NCI-H510A (cell line): ENCODE measurements at regions not wholly inside any gene's neighbourhood (a gene's known extent, or its start where the extent isn't known, plus 50 kb on each side); places are given as distances from the start of the nearest gene placed in this dataset.
"Not testable (repeated sequence)": the region's sequence is repeated elsewhere in the genome, so short reads cannot be mapped to it uniquely, and the experiment has no call there.

Experiments
- DNase-seq: peaks from one replicate; lab custom pipeline; 2025; lab: John Stamatoyannopoulos, UW

- DNase-seq: no peak
Observed at GRCh38 chr2:195537811-195538210, 119.2 kb upstream of the SLC39A10 start.

- DNase-seq: no peak
Observed at GRCh38 chr2:195536906-195537305, 120.1 kb upstream of the SLC39A10 start.

DNA sequence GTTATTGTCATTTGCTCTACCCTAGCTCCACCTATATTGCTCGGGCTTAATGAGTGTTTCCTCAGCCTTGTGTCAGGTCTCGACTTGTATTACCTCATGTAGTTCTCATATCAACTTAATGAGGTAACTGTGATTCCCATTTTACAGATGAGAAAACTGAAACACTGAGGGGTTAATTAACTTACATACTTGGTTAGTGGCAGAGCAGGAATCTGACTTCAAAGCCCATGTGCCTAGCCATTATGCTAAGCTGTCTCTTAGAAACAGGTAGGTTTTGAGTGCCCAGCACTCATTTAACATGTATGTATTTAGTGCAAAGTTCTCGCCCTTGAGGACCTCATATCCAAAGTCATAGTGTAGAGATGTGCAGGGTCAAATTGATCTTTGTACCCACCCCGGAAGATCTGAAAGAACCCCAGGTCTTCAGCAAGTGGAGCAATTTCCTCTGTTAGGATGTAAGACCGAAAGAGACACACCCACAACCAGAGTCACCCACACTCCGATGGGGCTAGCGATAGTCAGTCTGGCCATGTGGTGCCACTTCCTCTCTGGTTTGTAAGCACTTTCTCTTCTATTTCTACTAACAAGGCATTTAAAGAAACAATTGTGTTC, 121.0 kb upstream of the SLC39A10 start:
- no peak for DNase-seq

DNA sequence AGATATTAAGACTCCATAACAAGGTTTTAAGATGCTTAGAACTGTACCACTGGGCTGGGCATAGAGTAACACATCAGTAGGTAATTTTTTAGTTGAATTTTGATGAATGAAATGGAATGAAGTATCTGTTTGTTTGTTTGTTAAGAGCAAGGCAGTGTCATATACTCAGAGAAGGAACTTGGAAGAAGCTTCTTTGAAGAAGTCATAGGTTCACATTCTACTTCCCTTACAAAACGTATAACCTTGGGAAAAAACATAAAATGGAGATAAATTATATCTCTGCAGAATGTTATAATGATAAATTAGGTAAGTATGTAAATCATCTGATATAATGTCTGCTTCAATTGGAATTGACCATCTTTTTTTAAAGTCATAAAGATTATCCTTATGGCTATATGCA, 122.1 kb upstream of the SLC39A10 start:
- no peak for DNase-seq

GRCh38 chr2:195533771-195534642, 123.0 kb upstream of the SLC39A10 start:
- DNase-seq: no peak

- no peak for DNase-seq
Observed at GRCh38 chr2:195532628-195533271, 124.3 kb upstream of the SLC39A10 start.

DNA sequence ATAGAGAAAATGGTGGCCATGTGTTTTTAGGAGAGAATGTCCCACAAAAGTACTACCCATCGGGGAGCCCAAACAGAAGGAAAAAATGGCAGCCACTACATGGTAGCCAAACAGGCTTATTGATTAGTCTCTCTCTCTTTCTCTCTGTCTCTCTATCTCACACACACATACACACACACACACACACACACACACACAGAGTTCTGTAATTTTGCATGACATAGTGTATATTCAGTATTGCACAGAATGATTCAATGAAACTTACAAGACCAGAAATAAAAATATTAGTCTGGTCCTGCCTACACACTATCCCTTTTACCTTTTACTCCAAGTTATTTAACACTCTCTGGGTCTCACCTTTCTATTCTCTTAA, 124.8 kb upstream of the SLC39A10 start:
- no peak for DNase-seq

- no peak for DNase-seq
Observed at GRCh38 chr2:195531754-195532153, 125.3 kb upstream of the SLC39A10 start.

GRCh38 chr2:195523242-195523641, 133.8 kb upstream of the SLC39A10 start:
- DNase-seq: not testable (repeated sequence)

DNA sequence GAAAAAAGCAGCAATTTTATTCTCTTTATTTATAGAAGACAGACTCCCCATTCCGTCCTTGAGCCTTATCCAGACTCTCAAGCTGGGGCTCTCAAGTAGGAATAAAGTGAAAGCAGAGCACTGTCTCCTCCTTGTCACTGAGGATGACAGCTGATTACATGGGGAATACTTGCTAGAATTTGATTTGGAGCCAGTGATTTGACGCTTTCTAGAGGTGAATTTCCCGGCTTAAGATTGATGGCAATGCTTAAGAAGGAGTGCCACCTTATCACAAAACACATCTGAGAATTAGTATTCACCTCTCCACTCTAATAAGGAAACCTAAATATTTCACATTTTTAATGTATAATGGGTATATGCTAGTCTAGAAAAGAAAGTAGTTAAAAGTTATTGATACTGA, 135.4 kb upstream of the SLC39A10 start:
- no peak for DNase-seq

GRCh38 chr2:195520671-195521155, 136.3 kb upstream of the SLC39A10 start:
- no peak for DNase-seq

- no peak for DNase-seq
Observed at GRCh38 chr2:195515551-195515950, 141.5 kb upstream of the SLC39A10 start.

- no peak for DNase-seq
Observed at GRCh38 chr2:195514365-195514764, 142.7 kb upstream of the SLC39A10 start.

DNA sequence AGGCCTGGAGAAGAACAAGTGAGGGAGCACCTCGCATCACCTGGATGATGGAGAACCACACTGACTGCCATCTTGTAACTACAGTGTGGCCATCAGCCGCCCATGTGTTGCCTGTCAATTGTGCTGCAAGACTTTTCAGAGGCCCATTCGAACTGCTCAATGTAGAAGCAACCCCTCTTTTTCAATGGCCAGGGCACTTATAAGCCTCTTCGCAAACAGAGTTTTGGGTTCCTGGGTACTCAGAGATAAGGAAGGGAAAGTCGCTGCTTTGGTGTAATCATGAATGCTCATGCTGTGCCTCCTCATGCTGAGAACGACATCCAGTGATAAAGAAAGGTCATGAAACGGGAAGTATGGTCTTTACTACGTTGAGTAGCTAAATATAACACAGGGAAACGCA, 143.9 kb upstream of the SLC39A10 start:
- DNase-seq: no peak

GRCh38 chr2:195509551-195509950, 147.5 kb upstream of the SLC39A10 start:
- no peak for DNase-seq

DNA sequence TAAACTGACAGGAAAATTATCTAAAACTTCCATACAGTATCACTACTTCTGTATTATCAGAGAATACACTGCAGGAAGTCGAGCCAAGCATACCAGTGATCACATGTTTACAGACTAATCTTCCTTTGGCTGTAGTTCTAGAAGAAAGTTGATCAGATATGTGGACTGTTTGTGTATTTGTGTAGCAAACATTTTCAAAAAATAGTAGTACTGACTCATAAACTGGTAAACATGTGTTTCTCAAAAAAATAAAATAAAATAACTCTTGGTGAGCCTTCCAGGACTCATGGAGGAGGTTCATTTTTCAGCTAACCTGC, 148.9 kb upstream of the SLC39A10 start:
- no peak for DNase-seq

DNA sequence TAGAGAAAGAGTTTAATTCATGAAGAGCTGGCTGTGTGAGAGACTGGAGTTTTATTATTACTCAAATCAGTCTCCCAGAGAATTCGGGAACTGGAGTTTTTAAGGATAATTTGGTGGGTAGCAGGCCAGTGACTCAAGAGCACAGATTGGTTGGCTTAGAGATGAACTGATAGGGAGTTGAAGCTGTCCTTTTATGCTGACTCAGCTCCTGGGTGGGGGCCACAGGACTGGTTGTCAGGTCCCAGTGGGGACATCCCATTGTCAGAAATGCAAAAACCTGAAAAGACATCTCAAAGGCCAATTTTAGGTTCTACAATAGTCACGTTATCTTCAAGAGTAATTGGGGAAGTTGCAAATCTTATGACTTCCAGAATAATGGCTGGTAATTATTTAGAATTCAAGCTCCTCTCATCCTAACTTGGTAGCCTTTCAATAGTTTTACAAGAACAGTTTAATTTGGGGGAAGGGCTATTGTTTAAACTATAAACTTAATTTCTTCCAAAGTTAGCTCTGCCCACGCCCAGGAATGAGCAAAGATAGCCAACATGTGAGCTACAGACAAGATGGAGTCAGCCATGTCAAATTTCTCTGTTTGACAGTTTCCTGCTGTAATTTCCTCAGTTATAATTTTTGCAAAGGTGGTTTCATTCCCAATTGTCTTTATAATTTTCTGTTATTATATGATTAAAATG, 149.4 kb upstream of the SLC39A10 start:
- no peak for DNase-seq

DNA sequence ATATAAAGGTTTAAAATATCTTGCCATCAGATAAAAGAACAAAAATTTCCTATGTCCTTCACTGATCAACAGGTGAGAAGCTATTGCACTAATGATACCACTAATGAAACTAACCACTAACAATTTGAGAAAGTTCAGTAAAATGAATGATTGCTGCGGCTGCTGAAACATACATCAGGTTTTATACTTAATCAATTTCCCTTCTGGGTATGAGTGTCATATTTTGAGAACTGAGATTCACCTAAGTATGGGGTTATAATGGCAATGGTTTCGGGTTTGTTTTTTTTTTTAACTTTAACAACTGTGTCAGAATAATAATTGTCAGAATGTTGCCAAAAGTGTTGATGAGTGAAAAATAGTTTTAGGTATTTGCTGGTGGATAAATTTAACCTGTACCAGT, 151.3 kb upstream of the SLC39A10 start:
- no peak for DNase-seq

DNA sequence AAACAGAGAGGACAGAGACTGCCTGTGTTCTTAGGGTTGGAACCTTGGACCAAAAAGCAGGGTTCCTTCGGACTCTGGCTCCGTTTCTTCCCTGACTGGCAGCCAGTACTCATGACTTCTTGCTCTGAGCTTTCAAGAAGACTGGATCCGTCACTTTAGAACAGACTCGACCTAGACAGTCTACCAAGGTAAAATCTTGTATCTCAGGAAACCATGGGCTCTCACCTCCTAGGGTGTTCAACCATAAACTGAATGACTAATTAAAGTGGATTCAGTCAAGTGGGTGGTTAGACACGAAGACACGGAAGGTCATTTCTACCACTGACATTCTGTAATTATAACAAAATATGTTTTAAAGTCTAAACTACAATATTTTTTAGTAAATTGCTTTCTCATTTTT, 153.8 kb upstream of the SLC39A10 start:
- DNase-seq: no peak

DNA sequence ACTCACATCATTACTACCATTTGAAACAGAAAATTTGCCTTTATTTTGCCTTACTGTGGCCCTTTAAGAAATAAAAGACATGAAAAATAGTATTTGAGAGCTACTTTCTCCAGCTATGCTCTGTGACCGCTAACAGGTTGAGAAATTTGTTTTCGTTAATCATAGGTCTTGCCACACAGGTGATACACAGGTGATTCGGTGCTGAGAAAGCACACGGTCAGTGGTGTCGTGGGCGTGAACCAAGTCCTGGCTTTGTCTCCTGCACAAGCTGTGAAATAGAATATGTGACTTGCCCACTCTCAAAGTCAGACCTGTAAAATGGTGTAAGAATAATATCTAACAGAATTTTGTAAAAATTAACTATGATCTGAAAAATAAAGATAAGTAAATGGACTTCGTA, 155.3 kb upstream of the SLC39A10 start:
- no peak for DNase-seq

- no peak for DNase-seq
Observed at GRCh38 chr2:195500879-195501278, 156.1 kb upstream of the SLC39A10 start.

DNA sequence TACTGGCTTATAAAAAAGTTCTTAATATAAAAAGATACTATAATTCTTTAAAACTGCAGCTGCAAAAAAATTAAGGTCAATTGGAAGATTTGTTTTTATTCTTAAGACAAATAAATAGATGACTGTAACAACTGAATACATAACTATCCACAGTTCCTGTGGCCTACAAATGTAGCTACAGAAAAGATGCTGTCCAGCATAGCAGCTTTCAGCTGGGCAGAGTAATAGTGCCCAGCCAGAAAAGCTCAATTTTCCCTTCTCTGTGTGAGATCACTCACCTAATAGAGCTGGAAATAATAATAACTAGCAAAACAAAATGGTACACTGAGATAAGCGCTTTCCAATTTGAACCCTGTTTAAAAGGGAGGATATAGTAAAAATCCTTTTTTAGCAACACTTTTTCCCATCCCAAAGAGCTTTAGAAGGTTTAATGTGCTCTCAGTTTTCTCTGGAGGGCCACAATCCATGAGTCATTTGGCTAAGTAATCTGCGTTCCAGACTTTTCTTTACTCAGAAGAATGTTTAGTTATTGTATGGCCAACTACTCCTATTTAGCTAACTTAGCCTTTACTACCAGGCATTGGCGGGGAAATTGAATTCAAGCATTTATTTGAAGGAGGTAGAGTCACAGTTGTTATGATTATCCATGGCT, 158.1 kb upstream of the SLC39A10 start:
- DNase-seq: no peak
